Endothelial cell (in vitro differentiated cells): ENCODE measurements at regions not wholly inside any gene's neighbourhood (a gene's known extent, or its start where the extent isn't known, plus 50 kb on each side); places are given as distances from the start of the nearest gene placed in this dataset.

Experiments
- DNase-seq: peaks from one replicate; pipeline ENCODE4 v3.0.0; 2021; ENCODE audit warnings: low spot score
- H3K27ac Mint-ChIP-seq: one replicate; pipeline ENCODE4 v1.8.0; 2021; ENCODE audit warnings: mixed read lengths, inconsistent platforms; ENCODE audit not compliant: unreplicated experiment
- H3K27me3 Mint-ChIP-seq: one replicate; pipeline ENCODE4 v1.8.0; 2021; ENCODE audit warnings: mild to moderate bottlenecking, moderate library complexity, mixed read lengths, inconsistent platforms; ENCODE audit not compliant: unreplicated experiment
- H3K36me3 Mint-ChIP-seq: one replicate; pipeline ENCODE4 v1.8.0; 2021; ENCODE audit warnings: mild to moderate bottlenecking, low read depth, mixed read lengths, inconsistent platforms; ENCODE audit not compliant: unreplicated experiment
- H3K4me1 Mint-ChIP-seq: one replicate; pipeline ENCODE4 v1.8.0; 2021; ENCODE audit warnings: mild to moderate bottlenecking, mixed read lengths, inconsistent platforms; ENCODE audit not compliant: unreplicated experiment
- H3K4me3 Mint-ChIP-seq: one replicate; pipeline ENCODE4 v1.8.0; 2021; ENCODE audit warnings: mild to moderate bottlenecking, mixed read lengths, inconsistent platforms; ENCODE audit not compliant: unreplicated experiment
- H3K9me3 Mint-ChIP-seq: one replicate; pipeline ENCODE4 v1.8.0; 2021; ENCODE audit warnings: mixed read lengths, inconsistent platforms; ENCODE audit not compliant: unreplicated experiment
- TF ChIP-seq, protein P1 (sequence below): fragments of 200-600 bp; sonication (generic); IDR thresholded peaks from one replicate; pipeline ENCODE4 v1.5.0; 2021; ENCODE audit warnings: antibody characterized with exemption; ENCODE audit not compliant: unreplicated experiment

DNA sequence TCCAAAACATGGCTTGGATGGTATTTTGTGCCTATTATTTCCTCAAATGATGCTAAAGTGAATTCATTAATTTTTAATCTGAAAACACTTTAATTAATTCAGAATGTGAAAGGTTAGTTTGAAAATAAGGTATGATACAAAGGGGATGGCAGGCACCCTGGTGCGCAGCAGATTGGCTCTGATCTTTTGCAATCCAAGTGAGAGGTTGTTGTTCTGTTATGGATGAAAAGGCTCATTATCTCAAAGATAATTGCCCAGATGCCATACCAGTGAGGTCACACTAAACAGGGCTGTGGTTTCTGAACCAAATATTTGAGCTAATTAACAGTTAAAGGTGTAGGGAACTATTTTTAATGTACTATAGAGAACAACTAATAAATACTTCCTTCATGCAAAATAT is 504.9 kb downstream of the RAPGEF2 start:
- TF ChIP-seq, protein P1, sequence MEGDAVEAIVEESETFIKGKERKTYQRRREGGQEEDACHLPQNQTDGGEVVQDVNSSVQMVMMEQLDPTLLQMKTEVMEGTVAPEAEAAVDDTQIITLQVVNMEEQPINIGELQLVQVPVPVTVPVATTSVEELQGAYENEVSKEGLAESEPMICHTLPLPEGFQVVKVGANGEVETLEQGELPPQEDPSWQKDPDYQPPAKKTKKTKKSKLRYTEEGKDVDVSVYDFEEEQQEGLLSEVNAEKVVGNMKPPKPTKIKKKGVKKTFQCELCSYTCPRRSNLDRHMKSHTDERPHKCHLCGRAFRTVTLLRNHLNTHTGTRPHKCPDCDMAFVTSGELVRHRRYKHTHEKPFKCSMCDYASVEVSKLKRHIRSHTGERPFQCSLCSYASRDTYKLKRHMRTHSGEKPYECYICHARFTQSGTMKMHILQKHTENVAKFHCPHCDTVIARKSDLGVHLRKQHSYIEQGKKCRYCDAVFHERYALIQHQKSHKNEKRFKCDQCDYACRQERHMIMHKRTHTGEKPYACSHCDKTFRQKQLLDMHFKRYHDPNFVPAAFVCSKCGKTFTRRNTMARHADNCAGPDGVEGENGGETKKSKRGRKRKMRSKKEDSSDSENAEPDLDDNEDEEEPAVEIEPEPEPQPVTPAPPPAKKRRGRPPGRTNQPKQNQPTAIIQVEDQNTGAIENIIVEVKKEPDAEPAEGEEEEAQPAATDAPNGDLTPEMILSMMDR: no peak
- H3K27me3 Mint-ChIP-seq: no peaks in the 10 kb centered on the region
- peaks cover 5% of the 10 kb centered on the region for H3K9me3 Mint-ChIP-seq
- no peak overlapping the region for H3K27ac Mint-ChIP-seq
- DNase-seq: no peak
- no peaks in the 10 kb centered on the region for H3K4me1 Mint-ChIP-seq
- H3K4me3 Mint-ChIP-seq: no peak overlapping the region
- H3K36me3 Mint-ChIP-seq: no peaks in the 10 kb centered on the region

GRCh38 chr4:159608436-159608835 is 505.6 kb downstream of the RAPGEF2 start:
- TF ChIP-seq, protein P1: no peak
- DNase-seq: no peak
- no peaks in the 10 kb centered on the region for H3K36me3 Mint-ChIP-seq
- no peak overlapping the region for H3K4me3 Mint-ChIP-seq
- peaks cover 5% of the 10 kb centered on the region for H3K9me3 Mint-ChIP-seq
- no peak overlapping the region for H3K27ac Mint-ChIP-seq
- no peaks in the 10 kb centered on the region for H3K4me1 Mint-ChIP-seq
- peaks cover 1% of the 10 kb centered on the region for H3K27me3 Mint-ChIP-seq

GRCh38 chr4:159632031-159632430 is 529.2 kb downstream of the RAPGEF2 start:
- no peaks in the 10 kb centered on the region for H3K36me3 Mint-ChIP-seq
- no peak for DNase-seq
- TF ChIP-seq, protein P1: no peak
- no peaks in the 10 kb centered on the region for H3K4me1 Mint-ChIP-seq
- no peak overlapping the region for H3K27ac Mint-ChIP-seq
- no peaks in the 10 kb centered on the region for H3K9me3 Mint-ChIP-seq
- no peak overlapping the region for H3K4me3 Mint-ChIP-seq
- no peaks in the 10 kb centered on the region for H3K27me3 Mint-ChIP-seq

- H3K9me3 Mint-ChIP-seq: no peaks in the 10 kb centered on the region
- no peaks in the 10 kb centered on the region for H3K36me3 Mint-ChIP-seq
- no peak overlapping the region for H3K4me3 Mint-ChIP-seq
- no peak overlapping the region for H3K27ac Mint-ChIP-seq
- peaks cover 1% of the 10 kb centered on the region for H3K27me3 Mint-ChIP-seq
- no peaks in the 10 kb centered on the region for H3K4me1 Mint-ChIP-seq
- no peak for DNase-seq
- TF ChIP-seq, protein P1: no peak
Observed at GRCh38 chr4:159639671-159640323, 536.9 kb downstream of the RAPGEF2 start.

GRCh38 chr4:159649237-159649636 is 546.4 kb downstream of the RAPGEF2 start:
- TF ChIP-seq, protein P1: no peak
- Mint-ChIP-seq H3K4me1 (no peaks in the 10 kb centered on the region), H3K27me3 (no peaks in the 10 kb centered on the region), H3K27ac (no peak overlapping the region), H3K36me3 (no peaks in the 10 kb centered on the region), H3K9me3 (no peaks in the 10 kb centered on the region), H3K4me3 (no peak overlapping the region)
- no peak for DNase-seq
